ENCODE measurements at regions not wholly inside any gene's neighbourhood (a gene's known extent, or its start where the extent isn't known, plus 50 kb on each side); places are given as distances from the start of the nearest gene placed in this dataset.

DNA sequence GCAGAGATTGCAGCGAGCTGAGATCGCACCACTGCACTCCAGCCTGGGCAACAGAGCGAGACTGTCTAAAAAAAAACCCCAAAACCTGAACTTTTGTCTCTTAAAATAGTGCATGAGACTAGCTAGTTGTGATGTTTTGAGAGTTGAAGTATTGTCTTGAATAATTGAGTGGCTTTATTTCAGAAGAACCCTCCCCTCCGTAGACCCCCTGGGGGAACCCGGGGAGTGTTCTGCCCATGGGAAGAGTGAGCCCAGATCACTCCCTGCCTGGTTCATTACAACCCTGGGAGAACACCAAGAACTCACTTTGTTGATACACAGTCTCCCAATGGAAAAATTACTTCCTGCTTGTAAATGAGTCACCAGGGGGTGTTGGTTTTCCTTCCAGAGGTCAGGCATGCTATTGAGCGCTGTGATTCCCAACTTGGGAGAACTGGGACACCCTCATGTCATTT lies 65.3 kb upstream of the SHISA3 start:
- no peak for DNase-seq

GRCh38 chr4:42339935-42340406 lies 57.3 kb upstream of the SHISA3 start:
- no peak for DNase-seq

- DNase-seq: no peak
Measured at GRCh38 chr4:42341518-42342026, 55.7 kb upstream of the SHISA3 start.

DNA sequence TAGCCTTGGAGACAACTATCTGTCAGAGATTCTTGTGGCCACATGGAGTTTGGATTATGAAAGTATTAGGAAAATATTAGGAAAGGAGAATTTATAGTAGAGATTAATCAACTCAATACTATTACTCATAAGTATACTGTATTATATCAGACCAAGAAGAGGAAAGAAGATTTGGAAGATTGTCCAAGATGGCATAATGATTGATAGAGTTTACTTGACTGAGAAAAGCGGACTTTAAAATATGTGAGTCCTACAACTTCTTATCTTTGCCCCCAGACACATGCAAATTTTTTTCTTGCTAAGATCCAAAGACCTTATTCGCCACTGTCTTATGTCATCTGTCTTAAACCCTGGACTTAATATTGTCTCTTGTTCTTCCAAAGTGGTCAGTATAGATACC lies 54.8 kb upstream of the SHISA3 start:
- no peak for DNase-seq

DNA sequence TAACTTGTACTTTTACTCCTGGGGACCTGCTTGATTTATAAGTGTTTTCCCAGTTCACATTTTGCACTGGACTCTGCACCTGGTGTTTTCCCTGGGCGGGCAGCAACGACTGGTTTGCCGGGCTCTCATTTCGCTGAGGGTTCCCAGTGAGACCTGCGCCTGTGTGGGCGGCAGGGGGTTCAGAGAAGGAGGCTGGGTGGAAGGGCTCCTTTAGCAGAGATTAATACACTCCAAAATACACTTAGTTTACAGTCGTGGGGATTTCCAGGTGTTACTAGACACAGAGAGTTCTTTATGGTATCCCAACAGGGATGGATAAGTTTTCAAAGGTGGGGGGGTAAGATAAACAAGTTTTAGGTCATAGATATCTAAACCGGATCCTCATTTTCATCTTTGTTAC lies 53.0 kb upstream of the SHISA3 start:
- no peak for DNase-seq

GRCh38 chr4:42344749-42345148 lies 52.5 kb upstream of the SHISA3 start:
- DNase-seq: no peak

DNA sequence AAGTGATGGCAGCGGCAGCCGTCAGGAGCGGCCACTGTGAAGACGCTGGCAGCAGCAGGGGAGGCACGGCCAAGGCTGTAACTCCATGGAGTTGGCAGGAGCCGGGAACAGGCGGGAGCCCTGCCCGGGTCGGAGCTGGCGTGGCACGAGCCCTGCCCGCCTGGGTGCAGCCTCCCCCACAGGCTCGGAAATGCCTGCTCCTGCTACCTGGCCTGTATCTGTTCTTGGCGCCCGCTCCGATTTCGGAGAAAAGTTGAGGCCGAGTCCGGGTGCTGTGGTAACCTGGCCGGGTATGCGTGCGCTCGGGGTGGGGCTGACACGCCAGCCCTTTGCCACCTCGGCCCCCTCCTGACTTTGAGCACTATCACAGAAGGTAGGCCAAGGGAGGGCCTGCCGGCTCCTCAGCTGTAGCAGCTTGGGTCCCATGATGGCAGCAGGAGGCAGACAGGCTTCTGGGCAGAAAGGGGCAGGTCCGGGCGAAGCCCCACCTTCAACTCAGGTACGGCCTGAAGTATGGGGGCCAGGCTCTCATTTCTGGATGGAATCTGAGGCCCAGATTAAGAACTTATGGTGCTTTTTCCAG lies 51.2 kb upstream of the SHISA3 start:
- DNase-seq: no peak

GRCh38 chr4:42347076-42347475 lies 50.2 kb upstream of the SHISA3 start:
- DNase-seq: no peak

All from NCI-H2171 (cell line).